Fibroblast of lung (primary cell): ENCODE measurements at regions not wholly inside any gene's neighbourhood (a gene's known extent, or its start where the extent isn't known, plus 50 kb on each side); places are given as distances from the start of the nearest gene placed in this dataset.

Experiments used
- DNase-seq, 2 donors: peaks; one replicate each; pipeline versions ENCODE4 v3.0.0 to v3.0.0-alpha.2; 2010; ENCODE audit warnings: low read depth in 2 of 2
- H2AFZ ChIP-seq: 2 replicates; pipeline ENCODE4 v1.5.1; 2012; ENCODE audit warnings: low read length, control low read depth, inconsistent platforms
- H3K27ac ChIP-seq: 2 replicates; pipeline ENCODE4 v1.5.1; 2011; ENCODE audit warnings: low read length, control low read depth; ENCODE audit not compliant: insufficient read depth
- H3K27me3 ChIP-seq: 2 replicates; pipeline ENCODE4 v1.5.1; 2011; ENCODE audit warnings: mild to moderate bottlenecking, low read length; ENCODE audit not compliant: control insufficient read depth, insufficient read depth
- H3K36me3 ChIP-seq: 2 replicates; pipeline ENCODE4 v1.5.1; 2011; ENCODE audit warnings: low read length; ENCODE audit not compliant: control insufficient read depth, insufficient read depth
- H3K4me1 ChIP-seq: 2 replicates; pipeline ENCODE4 v1.5.1; 2011; ENCODE audit warnings: low read length; ENCODE audit not compliant: control insufficient read depth, insufficient read depth; ENCODE audit errors: extremely low read depth
- H3K4me2 ChIP-seq: 2 replicates; pipeline ENCODE4 v1.5.1; 2011; ENCODE audit warnings: low read length, control low read depth; ENCODE audit not compliant: insufficient read depth; ENCODE audit errors: extremely low read depth
- H3K4me3 ChIP-seq, 4 experiments: fragments of 200-600 bp in 1 of 4; sonication (generic) in 1 of 4; replicated peaks in 1 of 4; 2 replicates each; pipeline ENCODE4 v1.5.1; 2011 to 2016; ENCODE audit warnings: low read length in 4 of 4, low read depth in 3 of 4, mild to moderate bottlenecking in 3 of 4, control low read depth in 2 of 4, inconsistent platforms in 1 of 4, mixed read lengths in 1 of 4; ENCODE audit not compliant: insufficient read depth in 1 of 4; ENCODE audit errors: control extremely low read depth in 1 of 4
- H3K79me2 ChIP-seq: 2 replicates; pipeline ENCODE4 v1.5.1; 2012; ENCODE audit warnings: mild to moderate bottlenecking, low read length, inconsistent platforms; ENCODE audit not compliant: control insufficient read depth, insufficient read depth
- H3K9ac ChIP-seq: 2 replicates; pipeline ENCODE4 v1.5.1; 2011; ENCODE audit warnings: mild to moderate bottlenecking, low read length, control low read depth; ENCODE audit not compliant: insufficient read depth
- H3K9me3 ChIP-seq: 2 replicates; pipeline ENCODE4 v1.5.1; 2012; ENCODE audit warnings: low read depth, low read length; ENCODE audit not compliant: control insufficient read depth, insufficient read depth
- H4K20me1 ChIP-seq: 2 replicates; pipeline ENCODE4 v1.5.1; 2011; ENCODE audit warnings: low read length; ENCODE audit not compliant: control insufficient read depth, insufficient read depth; ENCODE audit errors: extremely low read depth
- CTCF ChIP-seq, 2 donors: IDR thresholded peaks in 1 of 2; conservative IDR thresholded peaks in 1 of 2; 1 replicate in 1 of 2; 2 replicates in 1 of 2; pipeline ENCODE4 v1.5.1; 2011 to 2012; ENCODE audit warnings: low read length in 2 of 2, control low read depth in 1 of 2, inconsistent platforms in 1 of 2, low read depth in 1 of 2, mild to moderate bottlenecking in 1 of 2
- EZH2 ChIP-seq: IDR thresholded peaks from 2 replicates; pipeline ENCODE4 v1.5.1; 2012; ENCODE audit warnings: low read length, control low read depth, mild to moderate bottlenecking; ENCODE audit errors: missing control alignments

- H3K27me3 ChIP-seq = no peaks in the 10 kb centered on the region
- no peak overlapping the region for H3K9ac ChIP-seq
- no peaks in the 10 kb centered on the region for H3K79me2 ChIP-seq
- no peak for TF ChIP-seq EZH2
- TF ChIP-seq CTCF (conservative IDR thresholded peaks at IDR 0.05 in 1 of 2, IDR thresholded peaks at IDR 0.05 in 1 of 2; ENCODE audit: low read depth in 1 of 2, low read length in 2 of 2) = no peak
- no peak overlapping the region for H2AFZ ChIP-seq
- no peaks in the 10 kb centered on the region for H4K20me1 ChIP-seq
- no peak overlapping the region for H3K4me2 ChIP-seq
- no peak overlapping the region for H3K27ac ChIP-seq
- no peaks in the 10 kb centered on the region for H3K4me1 ChIP-seq
- no peaks in the 10 kb centered on the region for H3K9me3 ChIP-seq
- no peaks in the 10 kb centered on the region for H3K36me3 ChIP-seq
- no peak overlapping the region for H3K4me3 ChIP-seq
- DNase-seq = no peak
Observed at GRCh38 chr14:98682726-98683125, 589.3 kb downstream of the BCL11B start.

- no peaks in the 10 kb centered on the region for H3K9me3 ChIP-seq
Observed at GRCh38 chr14:98684468-98684867, 587.5 kb downstream of the BCL11B start.

GRCh38 chr14:98685725-98686124 is 586.3 kb downstream of the BCL11B start:
- Histone ChIP-seq H2AFZ (no peak overlapping the region), H3K9me3 (no peaks in the 10 kb centered on the region)

More at GRCh38 chr14:98684468-98684867, 587.5 kb downstream of the BCL11B start:
- TF ChIP-seq CTCF (conservative IDR thresholded peaks at IDR 0.05 in 1 of 2, IDR thresholded peaks at IDR 0.05 in 1 of 2; ENCODE audit: low read depth in 1 of 2, low read length in 2 of 2) = no peak
- no peak for TF ChIP-seq EZH2
- Histone ChIP-seq H3K27me3 (no peaks in the 10 kb centered on the region), H3K9ac (no peak overlapping the region), H3K4me1 (no peaks in the 10 kb centered on the region), H3K36me3 (no peaks in the 10 kb centered on the region), H2AFZ (no peak overlapping the region), H3K79me2 (no peaks in the 10 kb centered on the region), H3K4me2 (no peak overlapping the region), H3K4me3 (no peak overlapping the region), H3K27ac (no peak overlapping the region), H4K20me1 (no peaks in the 10 kb centered on the region)
- no peak for DNase-seq

More at GRCh38 chr14:98685725-98686124, 586.3 kb downstream of the BCL11B start:
- no peaks in the 10 kb centered on the region for H3K79me2 ChIP-seq
- no peaks in the 10 kb centered on the region for H3K4me1 ChIP-seq
- H3K4me2 ChIP-seq = no peak overlapping the region
- H3K9ac ChIP-seq = no peak overlapping the region
- no peak overlapping the region for H3K27ac ChIP-seq
- TF ChIP-seq EZH2 (no peak), CTCF (conservative IDR thresholded peaks at IDR 0.05 in 1 of 2, IDR thresholded peaks at IDR 0.05 in 1 of 2; ENCODE audit: low read depth in 1 of 2, low read length in 2 of 2) (no peak)
- no peaks in the 10 kb centered on the region for H4K20me1 ChIP-seq
- H3K36me3 ChIP-seq = no peaks in the 10 kb centered on the region
- no peaks in the 10 kb centered on the region for H3K27me3 ChIP-seq
- DNase-seq = no peak
- H3K4me3 ChIP-seq = no peak overlapping the region
